ENCODE measurements at regions not wholly inside any gene's neighbourhood (a gene's known extent, or its start where the extent isn't known, plus 50 kb on each side); places are given as distances from the start of the nearest gene placed in this dataset.

DNA sequence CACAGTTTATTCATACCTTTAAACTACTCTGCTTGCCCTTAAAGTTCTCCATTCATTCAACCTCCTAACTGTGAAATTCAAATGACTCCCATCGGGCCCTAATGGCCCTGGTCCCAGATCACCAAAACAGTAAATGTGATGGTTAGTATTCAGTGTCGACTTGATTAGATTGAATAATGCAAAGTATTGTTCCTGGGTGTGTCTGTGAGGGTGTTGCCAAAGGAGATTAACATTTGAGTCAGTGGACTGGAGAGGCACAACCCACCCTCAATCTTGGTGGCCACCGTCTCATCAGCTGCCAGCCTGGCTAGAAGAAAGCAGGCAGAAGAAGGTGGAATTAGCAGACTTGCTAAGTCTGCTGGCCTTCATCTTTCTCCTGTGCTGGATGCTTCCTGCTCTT, 80.1 kb upstream of the PLXNA4 start:
- TF ChIP-seq POLR2A (IDR thresholded peaks at IDR 0.05) (no peak), CTCF (IDR thresholded peaks at IDR 0.05) (no peak)

Measured in heart left ventricle (tissue), 13 donors.